Keratinocyte (primary cell): ENCODE measurements at regions not wholly inside any gene's neighbourhood (a gene's known extent, or its start where the extent isn't known, plus 50 kb on each side); places are given as distances from the start of the nearest gene placed in this dataset.

Experiments
- DNase-seq: peaks from one replicate; pipeline ENCODE4 v3.0.0-alpha.2; 2011; ENCODE audit warnings: low read depth, missing footprints, low spot score
- FAIRE-seq: peaks from 2 replicates; lab custom pipeline; 2011; peaks lifted over from hg19 to GRCh38; lab: Jason Lieb, UNC
- H2AFZ ChIP-seq: 2 replicates; pipeline ENCODE4 v1.6.0; 2012; ENCODE audit warnings: low read length, control low read depth, inconsistent platforms; ENCODE audit not compliant: control insufficient read depth
- H3K27ac ChIP-seq: 2 replicates; pipeline ENCODE4 v1.5.1; 2011; ENCODE audit warnings: low read length; ENCODE audit not compliant: control insufficient read depth, insufficient read depth
- H3K27me3 ChIP-seq: 3 replicates; pipeline ENCODE4 v1.6.0; 2011; ENCODE audit warnings: low read length; ENCODE audit not compliant: control insufficient read depth, insufficient read depth; ENCODE audit errors: extremely low read depth
- H3K36me3 ChIP-seq, 2 experiments: 2 replicates in 1 of 2; 3 replicates in 1 of 2; pipeline ENCODE4 v1.5.1; 2011; ENCODE audit warnings: low read length in 2 of 2, mild to moderate bottlenecking in 1 of 2; ENCODE audit not compliant: control insufficient read depth in 2 of 2, insufficient read depth in 2 of 2; ENCODE audit errors: extremely low read depth in 1 of 2
- H3K4me1 ChIP-seq: 3 replicates; pipeline ENCODE4 v1.5.1; 2011; ENCODE audit warnings: low read length; ENCODE audit not compliant: control insufficient read depth, insufficient read depth; ENCODE audit errors: extremely low read depth
- H3K4me2 ChIP-seq: 3 replicates; pipeline ENCODE4 v1.6.0; 2011; ENCODE audit warnings: low read depth, low read length; ENCODE audit not compliant: control insufficient read depth, insufficient read depth; ENCODE audit errors: extremely low read depth
- H3K4me3 ChIP-seq, 3 experiments: fragments of 200-600 bp in 1 of 3; sonication (generic) in 1 of 3; 2 replicates in 2 of 3; 3 replicates in 1 of 3; pipeline ENCODE4 v1.5.1; 2011 to 2016; ENCODE audit warnings: low read length in 3 of 3, mild to moderate bottlenecking in 3 of 3, control low read depth in 2 of 3, inconsistent platforms in 1 of 3, low read depth in 1 of 3, mixed read lengths in 1 of 3, mixed run types in 1 of 3, moderate library complexity in 1 of 3; ENCODE audit not compliant: control insufficient read depth in 2 of 3, insufficient read depth in 2 of 3; ENCODE audit errors: extremely low read depth in 1 of 3
- H3K79me2 ChIP-seq: 2 replicates; pipeline ENCODE4 v1.6.0; 2012; ENCODE audit warnings: low read length; ENCODE audit not compliant: control insufficient read depth, insufficient read depth
- H3K9ac ChIP-seq: 3 replicates; pipeline ENCODE4 v1.6.0; 2011; ENCODE audit warnings: low read length; ENCODE audit not compliant: control insufficient read depth, insufficient read depth; ENCODE audit errors: extremely low read depth
- H3K9me1 ChIP-seq: 3 replicates; pipeline ENCODE4 v1.6.0; 2011; ENCODE audit warnings: low read length; ENCODE audit not compliant: control insufficient read depth, insufficient read depth; ENCODE audit errors: extremely low read depth
- H3K9me3 ChIP-seq: 2 replicates; pipeline ENCODE4 v1.5.1; 2012; ENCODE audit warnings: low read depth, low read length; ENCODE audit not compliant: control insufficient read depth
- H4K20me1 ChIP-seq: 3 replicates; pipeline ENCODE4 v1.6.0; 2011; ENCODE audit warnings: low read length; ENCODE audit not compliant: control insufficient read depth, insufficient read depth; ENCODE audit errors: extremely low read depth
- CTCF ChIP-seq, 3 experiments: IDR thresholded peaks in 1 of 3; conservative IDR thresholded peaks in 1 of 3; optimal IDR thresholded peaks in 1 of 3; 2 replicates in 2 of 3; 3 replicates in 1 of 3; pipeline versions ENCODE3 to v1.5.1; 2011; ENCODE audit warnings: low read length in 3 of 3, mild to moderate bottlenecking in 3 of 3, moderate library complexity in 2 of 3, control low read depth in 1 of 3, inconsistent platforms in 1 of 3; ENCODE audit not compliant: insufficient read depth in 2 of 3; ENCODE audit errors: extremely low read depth in 1 of 3
- EZH2 ChIP-seq: IDR thresholded peaks from one replicate; pipeline ENCODE4 v1.6.1; 2012; ENCODE audit warnings: inconsistent platforms, mild to moderate bottlenecking, low read length, moderate library complexity
- dilution Hi-C: fragments of 300-500 bp; cut with MboI; formaldehyde crosslinking; loops from one replicate; pipeline ENCODE4 v1.7.0; 2020; ENCODE audit warnings: low sequenced_read_pairs; ENCODE audit not compliant: extremely low pct_ligation_motif_present

- Histone ChIP-seq H3K4me2 (no peak overlapping the region), H3K4me1 (peaks cover 11% of the 10 kb centered on the region), H3K27me3 (no peaks in the 10 kb centered on the region), H3K9me1 (no peaks in the 10 kb centered on the region), H3K27ac (no peak overlapping the region), H3K9me3 (peaks cover 3% of the 10 kb centered on the region), H2AFZ (no peak overlapping the region), H3K36me3 (no peaks in the 10 kb centered on the region), H3K9ac (no peak overlapping the region), H3K79me2 (no peaks in the 10 kb centered on the region), H3K4me3 (no peak overlapping the region), H4K20me1 (no peaks in the 10 kb centered on the region)
- TF ChIP-seq EZH2 = no peak
- dilution Hi-C loops = no loop called here
- FAIRE-seq = no peak
- DNase-seq = no peak
Measured at GRCh38 chr5:3299441-3299840, 296.2 kb upstream of the IRX1 start.

GRCh38 chr5:3297853-3298252 is 297.8 kb upstream of the IRX1 start:
- no peaks in the 10 kb centered on the region for H4K20me1 ChIP-seq
- no peak overlapping the region for H3K4me2 ChIP-seq
- dilution Hi-C loops = no loop called here
- TF ChIP-seq CTCF (optimal IDR thresholded peaks at IDR 0.05 in 1 of 3, IDR thresholded peaks at IDR 0.05 in 1 of 3, conservative IDR thresholded peaks at IDR 0.05 in 1 of 3; ENCODE audit: extremely low read depth in 1 of 3, insufficient read depth in 2 of 3, low read length in 3 of 3) = no peak
- TF ChIP-seq EZH2 = no peak
- no peaks in the 10 kb centered on the region for H3K27me3 ChIP-seq
- H3K9ac ChIP-seq = no peak overlapping the region
- H3K27ac ChIP-seq = no peak overlapping the region
- DNase-seq (no peak), FAIRE-seq (peak; percentile 26)
- H3K4me3 ChIP-seq = no peak overlapping the region
- H2AFZ ChIP-seq = no peak overlapping the region
- no peaks in the 10 kb centered on the region for H3K79me2 ChIP-seq
- H3K4me1 ChIP-seq = peaks cover 11% of the 10 kb centered on the region
- no peaks in the 10 kb centered on the region for H3K9me1 ChIP-seq
- no peaks in the 10 kb centered on the region for H3K36me3 ChIP-seq
- peaks cover 3% of the 10 kb centered on the region for H3K9me3 ChIP-seq

- FAIRE-seq = no peak
- no peak for TF ChIP-seq CTCF (optimal IDR thresholded peaks at IDR 0.05 in 1 of 3, IDR thresholded peaks at IDR 0.05 in 1 of 3, conservative IDR thresholded peaks at IDR 0.05 in 1 of 3; ENCODE audit: extremely low read depth in 1 of 3, insufficient read depth in 2 of 3, low read length in 3 of 3)
- TF ChIP-seq EZH2 = no peak
- Histone ChIP-seq H3K4me2 (no peak overlapping the region), H3K9me1 (no peaks in the 10 kb centered on the region), H3K9ac (no peak overlapping the region), H3K27me3 (no peaks in the 10 kb centered on the region), H3K79me2 (no peaks in the 10 kb centered on the region), H4K20me1 (no peaks in the 10 kb centered on the region), H3K36me3 (no peaks in the 10 kb centered on the region), H3K9me3 (no peaks in the 10 kb centered on the region), H2AFZ (no peak overlapping the region), H3K4me3 (no peak overlapping the region), H3K27ac (no peak overlapping the region), H3K4me1 (no peaks in the 10 kb centered on the region)
- dilution Hi-C loops = no loop called here
- DNase-seq = no peak
Measured at GRCh38 chr5:3288325-3288724, 307.3 kb upstream of the IRX1 start.
